Activated CD8-positive, alpha-beta memory T cell treated with anti-CD3 and anti-CD28 coated beads, Interleukin-2, amount 50 U/mL, for 1 hour (primary cell): ENCODE measurements at regions not wholly inside any gene's neighbourhood (a gene's known extent, or its start where the extent isn't known, plus 50 kb on each side); places are given as distances from the start of the nearest gene placed in this dataset.

Experiments used
- DNase-seq: peaks from one replicate; pipeline ENCODE4 v3.0.0-alpha.2; 2020; ENCODE audit errors: extremely low read depth

DNA sequence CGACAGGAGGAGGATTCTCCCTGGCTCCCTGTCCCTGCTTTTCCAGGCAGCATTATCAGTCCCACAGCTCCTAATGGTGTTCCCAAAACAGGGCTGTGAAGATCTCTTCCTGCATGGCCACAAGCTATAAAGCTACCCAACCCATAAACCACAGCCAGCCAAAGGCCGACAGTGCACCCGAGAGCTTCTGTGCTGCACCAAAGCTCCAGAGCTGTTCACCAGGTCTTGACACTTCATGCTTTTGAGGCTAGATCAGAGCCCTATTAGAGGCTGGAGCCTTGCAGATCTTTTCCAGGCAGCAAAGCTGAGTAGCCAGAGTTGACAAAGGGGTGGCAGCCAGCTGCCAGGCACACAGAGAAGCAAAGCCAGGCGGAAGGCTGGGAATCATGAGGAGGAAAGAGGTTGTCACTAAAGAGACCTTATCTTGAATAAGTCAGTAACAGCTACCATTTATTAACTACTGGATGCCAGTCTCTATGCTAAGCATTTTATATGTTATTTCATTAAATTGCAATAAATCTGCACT, 180.4 kb downstream of the KATNAL1 start:
- DNase-seq, result no peak

- no peak for DNase-seq
Measured at GRCh38 chr13:30125422-30126073, 181.8 kb downstream of the KATNAL1 start.

DNA sequence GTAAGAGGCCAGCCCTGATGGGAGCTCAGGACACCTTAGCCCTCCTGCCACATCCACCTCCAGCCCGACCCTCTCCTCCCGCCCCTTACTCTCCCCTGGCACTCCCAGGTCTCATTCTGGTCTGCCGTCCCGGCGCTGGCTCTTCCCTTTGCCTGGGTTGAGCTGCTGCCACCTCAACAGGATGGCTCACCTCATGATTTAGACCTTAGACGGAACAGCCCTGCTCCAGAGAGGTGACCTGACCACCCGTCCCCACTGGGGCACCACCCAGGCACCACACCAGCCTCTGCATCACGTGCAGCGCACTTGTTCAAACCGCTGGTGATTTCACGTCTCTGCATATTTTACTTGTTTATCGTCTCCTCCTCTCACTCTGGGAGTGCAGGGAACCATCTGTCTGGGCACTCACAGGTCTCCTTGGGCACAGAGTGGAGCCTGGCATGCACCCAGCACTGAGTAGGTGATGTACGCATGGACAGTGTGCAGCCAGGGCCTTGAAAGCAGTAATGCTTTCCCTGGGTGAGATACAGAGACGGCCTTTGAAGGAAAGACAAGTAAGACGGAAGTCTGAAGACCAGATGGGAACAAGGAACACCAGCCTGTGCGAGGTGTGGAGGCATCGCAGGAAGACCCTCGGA, 183.1 kb downstream of the KATNAL1 start:
- DNase-seq, result no peak

GRCh38 chr13:30123575-30123974, 183.8 kb downstream of the KATNAL1 start:
- DNase-seq, result no peak

DNA sequence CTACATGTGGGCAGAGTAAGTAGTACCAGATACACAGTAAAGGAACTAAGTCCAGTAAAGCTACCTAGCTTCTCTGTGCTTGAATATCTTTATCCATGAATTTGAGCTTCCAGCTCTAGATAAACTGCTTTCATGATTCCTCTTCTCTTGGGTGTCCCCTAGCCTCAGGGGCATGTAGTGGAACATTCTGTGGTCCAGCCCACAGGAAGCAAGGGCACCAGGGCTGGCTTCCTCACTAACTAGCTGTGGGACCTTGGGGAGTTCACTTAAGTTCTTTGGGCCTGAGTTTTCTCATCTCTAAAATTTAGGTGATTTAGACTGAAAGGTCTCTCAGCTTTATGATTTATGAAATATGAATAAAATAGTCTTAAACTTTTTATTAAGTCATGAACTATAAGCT, 185.7 kb downstream of the KATNAL1 start:
- no peak for DNase-seq

GRCh38 chr13:30121244-30121643, 186.1 kb downstream of the KATNAL1 start:
- DNase-seq, result no peak

GRCh38 chr13:30120133-30120822, 187.1 kb downstream of the KATNAL1 start:
- no peak for DNase-seq

GRCh38 chr13:30119476-30119875, 187.9 kb downstream of the KATNAL1 start:
- DNase-seq, result no peak

- no peak for DNase-seq
Measured at GRCh38 chr13:30116379-30116778, 191.0 kb downstream of the KATNAL1 start.

- DNase-seq, result no peak
Measured at GRCh38 chr13:30115257-30115600, 192.1 kb downstream of the KATNAL1 start.

GRCh38 chr13:30114571-30115256, 192.6 kb downstream of the KATNAL1 start:
- DNase-seq, result peak; percentile 71

- DNase-seq, result no peak
Measured at GRCh38 chr13:30113983-30114570, 193.3 kb downstream of the KATNAL1 start.

DNA sequence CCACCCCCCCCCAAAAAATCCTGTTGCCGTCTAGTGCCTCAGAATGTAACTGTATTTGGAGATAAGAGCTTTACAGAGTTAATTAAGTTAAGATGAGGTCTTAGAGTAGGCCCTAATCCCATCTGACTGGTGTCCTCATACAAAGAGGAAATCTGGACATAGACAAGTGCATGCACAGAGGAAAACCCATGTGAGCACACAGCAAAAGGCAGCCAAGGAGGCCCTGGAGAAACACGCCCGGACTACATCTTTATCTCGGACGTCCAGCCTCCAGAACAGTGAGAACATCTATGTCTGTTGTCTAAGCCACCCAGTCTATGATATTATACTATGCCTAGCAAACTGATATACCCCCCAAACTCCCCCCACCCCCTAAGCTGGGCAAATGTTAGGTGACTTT, 193.8 kb downstream of the KATNAL1 start:
- DNase-seq, result no peak

- DNase-seq, result peak; percentile 27
Measured at GRCh38 chr13:30112602-30113435, 194.5 kb downstream of the KATNAL1 start.

DNA sequence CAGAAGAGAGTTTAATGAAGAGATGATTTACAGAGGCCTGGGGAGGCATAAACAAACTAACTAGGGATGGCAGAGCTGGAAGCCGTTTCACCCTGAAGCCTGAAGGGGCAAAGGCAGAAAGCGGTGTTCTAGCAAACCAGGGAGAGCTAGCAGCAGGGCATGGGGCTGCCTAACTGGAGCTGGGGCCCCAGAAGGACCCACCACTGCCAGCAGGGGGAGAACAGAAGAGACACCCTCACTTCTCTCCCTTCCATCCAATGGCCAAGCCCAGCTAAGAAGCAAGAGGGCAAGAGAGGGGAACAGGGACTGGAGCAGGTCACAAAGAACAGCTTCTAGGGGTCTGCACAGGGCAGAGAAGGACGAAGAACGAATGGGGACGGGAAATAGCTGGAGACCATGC, 195.5 kb downstream of the KATNAL1 start:
- no peak for DNase-seq

DNA sequence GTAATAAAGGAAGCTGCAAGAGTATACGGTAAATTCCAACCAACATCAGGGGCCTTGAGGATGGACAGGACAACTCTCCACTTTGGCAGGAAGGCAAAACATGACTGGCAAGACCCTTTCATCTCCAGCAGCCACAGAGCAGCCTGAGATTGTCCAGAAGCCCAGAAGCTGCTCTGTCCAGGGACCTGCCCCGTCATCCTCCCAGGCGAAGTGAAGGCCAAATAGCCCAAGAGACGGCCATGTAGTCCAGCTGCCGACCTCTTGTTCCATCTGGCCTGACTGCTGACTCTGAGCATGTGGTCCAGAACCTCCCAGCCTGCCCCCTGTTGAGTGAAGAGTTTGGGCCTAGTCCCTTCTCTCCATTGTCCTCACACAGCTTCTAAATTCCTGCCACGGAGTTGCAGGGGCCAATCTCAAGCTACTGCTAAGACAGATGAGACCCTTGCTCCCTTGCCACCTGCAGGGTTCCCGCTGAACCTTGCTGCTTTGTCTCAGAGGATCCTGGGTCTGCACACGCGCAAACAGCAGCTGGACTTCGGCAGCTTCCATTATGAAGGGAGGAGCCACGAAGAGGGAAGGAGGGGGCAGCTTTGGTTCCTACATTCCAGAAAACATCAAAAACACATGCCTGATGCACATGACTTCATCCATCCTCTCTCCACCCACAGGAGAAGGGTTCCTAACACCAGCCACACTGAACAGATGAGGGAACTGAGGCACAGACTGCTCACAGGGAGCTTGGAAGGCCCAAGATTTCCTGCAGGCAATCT, 196.9 kb downstream of the KATNAL1 start:
- DNase-seq, result no peak

DNA sequence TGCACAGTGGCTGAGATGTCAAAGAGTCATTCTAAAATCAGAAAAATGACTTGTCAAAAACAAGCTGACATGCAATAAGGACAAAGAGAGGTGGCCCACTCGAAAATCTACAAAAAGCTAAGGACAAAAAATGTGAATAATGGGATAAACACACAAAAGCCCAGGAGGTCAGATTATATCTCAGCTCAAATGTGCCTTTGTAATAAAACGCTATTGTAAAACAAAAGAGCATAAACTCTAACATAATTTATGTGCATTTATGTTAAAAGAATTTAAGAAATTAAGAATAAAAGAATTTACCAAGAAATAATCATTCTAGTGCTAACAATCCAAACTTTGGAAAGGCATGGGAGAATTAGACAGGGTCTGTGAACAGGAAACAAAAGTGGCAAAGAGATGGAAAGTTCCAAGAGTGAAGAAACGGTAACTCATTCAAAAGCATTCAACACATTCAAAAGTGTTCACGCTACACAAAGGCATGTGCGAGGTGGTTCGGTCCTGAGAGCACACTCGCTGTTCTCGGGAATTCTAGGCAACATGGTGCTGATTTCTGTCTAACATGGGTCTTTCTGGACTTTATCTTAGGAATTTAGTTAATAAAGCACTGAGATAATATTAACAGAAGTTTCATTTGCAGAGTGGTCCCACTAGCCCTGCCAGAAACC, 197.7 kb downstream of the KATNAL1 start:
- DNase-seq, result no peak

- no peak for DNase-seq
Measured at GRCh38 chr13:30108913-30109237, 198.5 kb downstream of the KATNAL1 start.

GRCh38 chr13:30108216-30108912, 199.0 kb downstream of the KATNAL1 start:
- DNase-seq, result no peak
